ENCODE measurements at regions not wholly inside any gene's neighbourhood (a gene's known extent, or its start where the extent isn't known, plus 50 kb on each side); places are given as distances from the start of the nearest gene placed in this dataset.

DNA sequence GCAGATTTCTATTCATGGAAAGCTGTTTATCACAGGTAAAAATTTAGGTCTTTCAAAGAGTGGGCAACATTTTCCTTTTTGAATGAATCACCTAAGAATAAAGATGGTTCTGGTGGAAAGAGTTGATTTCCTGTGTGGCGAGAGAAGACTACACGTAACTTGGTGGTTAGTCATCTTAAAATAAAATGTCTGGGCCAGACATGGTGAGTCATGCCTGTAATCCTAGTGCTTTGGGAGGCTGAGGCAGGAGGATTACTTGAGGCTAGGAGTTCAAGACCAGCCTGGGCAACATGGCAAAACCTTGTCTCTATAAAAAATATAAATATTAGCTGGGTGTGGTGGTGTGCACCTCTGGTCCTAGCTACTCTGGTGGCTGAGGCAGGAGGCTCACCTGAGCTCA, 65.7 kb downstream of the DISP1 start:
- no peaks in the 10 kb centered on the region for H3K36me3 ChIP-seq (ENCODE audit: control insufficient read depth in 2 of 2, extremely low read depth in 1 of 2, insufficient read depth in 2 of 2, low read length in 2 of 2)
- H3K4me2 ChIP-seq (ENCODE audit: control insufficient read depth, extremely low read depth, insufficient read depth, low read depth, low read length) = no peak overlapping the region
- H3K79me2 ChIP-seq (ENCODE audit: control insufficient read depth, insufficient read depth, low read length) = no peaks in the 10 kb centered on the region
- H3K27ac ChIP-seq (ENCODE audit: control insufficient read depth, insufficient read depth, low read length) = no peak overlapping the region
- no peak overlapping the region for H3K9ac ChIP-seq (ENCODE audit: control insufficient read depth, extremely low read depth, insufficient read depth, low read length)
- no peak overlapping the region for H3K4me3 ChIP-seq (ENCODE audit: control insufficient read depth in 2 of 3, extremely low read depth in 1 of 3, insufficient read depth in 2 of 3, low read depth in 1 of 3, low read length in 3 of 3)
- no peaks in the 10 kb centered on the region for H3K9me1 ChIP-seq (ENCODE audit: control insufficient read depth, extremely low read depth, insufficient read depth, low read length)
- FAIRE-seq (peak; percentile 36), DNase-seq (ENCODE audit: low read depth, low spot score) (no peak)
- no peak overlapping the region for H2AFZ ChIP-seq (ENCODE audit: control insufficient read depth, low read length)
- no peaks in the 10 kb centered on the region for H4K20me1 ChIP-seq (ENCODE audit: control insufficient read depth, extremely low read depth, insufficient read depth, low read length)
- H3K4me1 ChIP-seq (ENCODE audit: control insufficient read depth, extremely low read depth, insufficient read depth, low read length) = no peaks in the 10 kb centered on the region
- TF ChIP-seq EZH2 (IDR thresholded peaks at IDR 0.05; ENCODE audit: low read length) (no peak), CTCF (optimal IDR thresholded peaks at IDR 0.05 in 1 of 3, IDR thresholded peaks at IDR 0.05 in 1 of 3, conservative IDR thresholded peaks at IDR 0.05 in 1 of 3; ENCODE audit: extremely low read depth in 1 of 3, insufficient read depth in 2 of 3, low read length in 3 of 3) (no peak)
- H3K9me3 ChIP-seq (ENCODE audit: control insufficient read depth, low read depth, low read length) = no peaks in the 10 kb centered on the region
- dilution Hi-C loops (cut with MboI; ENCODE audit: extremely low pct_ligation_motif_present, low sequenced_read_pairs) = no loop called here
- H3K27me3 ChIP-seq (ENCODE audit: control insufficient read depth, extremely low read depth, insufficient read depth, low read length) = no peaks in the 10 kb centered on the region

DNA sequence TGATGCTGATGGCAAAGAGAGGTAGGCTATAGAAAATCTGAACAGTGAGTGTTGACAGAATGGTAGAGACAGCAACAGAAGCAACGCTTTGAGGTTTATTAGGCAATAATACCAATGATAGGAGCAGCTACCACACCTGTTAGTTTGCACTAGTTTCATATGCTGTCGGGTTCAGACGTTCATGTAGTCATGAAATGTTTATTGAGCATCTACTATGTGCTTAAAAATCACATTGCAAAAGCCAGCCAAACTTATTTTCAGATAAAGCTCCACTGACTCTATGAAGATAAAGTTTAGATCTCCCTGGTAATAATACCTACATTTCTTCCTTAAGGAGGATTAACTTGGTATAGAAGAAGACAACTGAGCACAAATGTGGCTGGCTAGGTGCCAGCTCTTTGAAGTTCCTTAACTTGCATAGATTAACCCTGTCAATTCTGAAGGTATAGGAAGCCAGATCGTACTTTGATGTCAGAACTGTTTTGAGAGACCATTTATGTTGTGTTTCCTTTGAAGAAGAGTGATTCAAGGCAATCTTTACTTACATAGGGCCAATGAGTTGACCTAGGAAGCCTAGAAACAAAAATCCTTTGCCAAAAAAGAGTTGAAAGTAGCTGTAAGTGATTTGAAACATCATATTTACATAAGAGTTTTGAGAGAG, 71.5 kb downstream of the DISP1 start:
- no peaks in the 10 kb centered on the region for H3K9me1 ChIP-seq (ENCODE audit: control insufficient read depth, extremely low read depth, insufficient read depth, low read length)
- no peak overlapping the region for H3K27ac ChIP-seq (ENCODE audit: control insufficient read depth, insufficient read depth, low read length)
- H2AFZ ChIP-seq (ENCODE audit: control insufficient read depth, low read length) = no peak overlapping the region
- no peaks in the 10 kb centered on the region for H3K79me2 ChIP-seq (ENCODE audit: control insufficient read depth, insufficient read depth, low read length)
- dilution Hi-C loops (cut with MboI; ENCODE audit: extremely low pct_ligation_motif_present, low sequenced_read_pairs) = no loop called here
- no peaks in the 10 kb centered on the region for H3K36me3 ChIP-seq (ENCODE audit: control insufficient read depth in 2 of 2, extremely low read depth in 1 of 2, insufficient read depth in 2 of 2, low read length in 2 of 2)
- FAIRE-seq (no peak), DNase-seq (ENCODE audit: low read depth, low spot score) (no peak)
- H3K4me1 ChIP-seq (ENCODE audit: control insufficient read depth, extremely low read depth, insufficient read depth, low read length) = peaks cover 4% of the 10 kb centered on the region
- H4K20me1 ChIP-seq (ENCODE audit: control insufficient read depth, extremely low read depth, insufficient read depth, low read length) = no peaks in the 10 kb centered on the region
- H3K9ac ChIP-seq (ENCODE audit: control insufficient read depth, extremely low read depth, insufficient read depth, low read length) = no peak overlapping the region
- no peaks in the 10 kb centered on the region for H3K27me3 ChIP-seq (ENCODE audit: control insufficient read depth, extremely low read depth, insufficient read depth, low read length)
- TF ChIP-seq CTCF (optimal IDR thresholded peaks at IDR 0.05 in 1 of 3, IDR thresholded peaks at IDR 0.05 in 1 of 3, conservative IDR thresholded peaks at IDR 0.05 in 1 of 3; ENCODE audit: extremely low read depth in 1 of 3, insufficient read depth in 2 of 3, low read length in 3 of 3) (no peak), EZH2 (IDR thresholded peaks at IDR 0.05; ENCODE audit: low read length) (no peak)
- no peaks in the 10 kb centered on the region for H3K9me3 ChIP-seq (ENCODE audit: control insufficient read depth, low read depth, low read length)
- H3K4me3 ChIP-seq (ENCODE audit: control insufficient read depth in 2 of 3, extremely low read depth in 1 of 3, insufficient read depth in 2 of 3, low read depth in 1 of 3, low read length in 3 of 3) = no peak overlapping the region
- no peak overlapping the region for H3K4me2 ChIP-seq (ENCODE audit: control insufficient read depth, extremely low read depth, insufficient read depth, low read depth, low read length)

Data from keratinocyte (primary cell).